HG03460 (cell line): ENCODE measurements at regions not wholly inside any gene's neighbourhood (a gene's known extent, or its start where the extent isn't known, plus 50 kb on each side); places are given as distances from the start of the nearest gene placed in this dataset.

Experiments
- ATAC-seq: cut with Tn5 transposase; IDR thresholded peaks from one replicate; pipeline ENCODE4 v1.9.1; 2021; ENCODE audit not compliant: unreplicated experiment

GRCh38 chr14:101418601-101419000, 142.7 kb upstream of the DIO3 start:
- no peak for ATAC-seq

GRCh38 chr14:101426466-101426865, 134.8 kb upstream of the DIO3 start:
- ATAC-seq = no peak

GRCh38 chr14:101428409-101428808, 132.9 kb upstream of the DIO3 start:
- no peak for ATAC-seq

- ATAC-seq = no peak
These were observed 125.7 kb upstream of the DIO3 start for GRCh38 chr14:101435546-101435945.

- ATAC-seq = no peak
These were observed 122.3 kb upstream of the DIO3 start for GRCh38 chr14:101439023-101439422.

GRCh38 chr14:101440496-101440895, 120.8 kb upstream of the DIO3 start:
- no peak for ATAC-seq

- ATAC-seq = no peak
These were observed 119.6 kb upstream of the DIO3 start for GRCh38 chr14:101441710-101442109.

- ATAC-seq = no peak
These were observed 118.8 kb upstream of the DIO3 start for GRCh38 chr14:101442451-101442850.

GRCh38 chr14:101444116-101444515, 117.2 kb upstream of the DIO3 start:
- no peak for ATAC-seq

- no peak for ATAC-seq
These were observed 116.0 kb upstream of the DIO3 start for GRCh38 chr14:101445278-101445677.

- ATAC-seq = no peak
These were observed 114.8 kb upstream of the DIO3 start for GRCh38 chr14:101446387-101446969.

- no peak for ATAC-seq
These were observed 112.2 kb upstream of the DIO3 start for GRCh38 chr14:101449114-101449513.

GRCh38 chr14:101451166-101451565, 110.1 kb upstream of the DIO3 start:
- no peak for ATAC-seq

GRCh38 chr14:101453225-101453624, 108.1 kb upstream of the DIO3 start:
- ATAC-seq = no peak

- ATAC-seq = no peak
These were observed 107.1 kb upstream of the DIO3 start for GRCh38 chr14:101454229-101454628.

- no peak for ATAC-seq
These were observed 104.8 kb upstream of the DIO3 start for GRCh38 chr14:101456246-101457175.

GRCh38 chr14:101457301-101457935, 103.9 kb upstream of the DIO3 start:
- ATAC-seq = no peak

- ATAC-seq = no peak
These were observed 103.2 kb upstream of the DIO3 start for GRCh38 chr14:101457936-101458740.

- no peak for ATAC-seq
These were observed 102.3 kb upstream of the DIO3 start for GRCh38 chr14:101458741-101459550.

GRCh38 chr14:101459551-101459900, 101.8 kb upstream of the DIO3 start:
- ATAC-seq = no peak
